CD4-positive, alpha-beta T cell treated with Interferon alpha-2 for 1 hour (primary cell): ENCODE measurements at regions not wholly inside any gene's neighbourhood (a gene's known extent, or its start where the extent isn't known, plus 50 kb on each side); places are given as distances from the start of the nearest gene placed in this dataset.

Source experiments
- DNase-seq, 2 donors: peaks; one replicate each; pipeline ENCODE4 v3.0.0-alpha.2; 2020 to 2022

DNA sequence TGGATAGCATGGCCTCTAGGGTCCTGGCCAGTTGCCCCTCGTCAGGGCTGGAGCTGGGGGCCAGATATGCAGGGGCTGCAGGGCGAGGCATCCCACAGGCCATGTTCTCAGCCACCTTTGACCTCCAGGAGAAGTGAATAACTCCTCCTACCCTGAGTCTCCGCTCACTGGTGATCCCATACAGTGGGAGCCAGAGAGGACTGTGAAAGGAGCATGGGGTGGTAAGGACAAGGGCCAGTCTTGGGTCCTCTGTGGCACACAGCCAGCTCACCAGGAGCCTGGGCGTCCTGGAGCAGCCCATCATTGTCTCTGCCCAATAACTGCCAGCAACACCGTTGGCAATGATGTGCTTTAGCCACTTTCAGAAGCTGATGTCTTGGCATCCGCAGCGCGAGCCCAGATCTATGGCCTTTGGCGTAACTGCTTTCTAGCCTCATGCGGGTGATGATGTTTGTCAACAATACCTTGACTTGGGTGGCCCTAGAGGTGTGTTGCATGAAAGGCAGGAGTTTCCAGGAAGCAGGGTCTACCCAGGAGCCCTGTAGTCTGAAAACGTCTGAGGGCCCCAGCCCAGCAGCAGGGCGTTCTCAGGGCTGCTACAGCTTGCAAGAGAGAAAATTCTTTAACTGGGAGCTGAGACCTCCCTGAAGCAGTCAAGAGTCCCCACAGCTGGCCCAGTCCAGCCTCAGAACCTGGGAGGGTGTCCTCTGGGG lies 61.1 kb upstream of the IQSEC1 start:
- no peak for DNase-seq

DNA sequence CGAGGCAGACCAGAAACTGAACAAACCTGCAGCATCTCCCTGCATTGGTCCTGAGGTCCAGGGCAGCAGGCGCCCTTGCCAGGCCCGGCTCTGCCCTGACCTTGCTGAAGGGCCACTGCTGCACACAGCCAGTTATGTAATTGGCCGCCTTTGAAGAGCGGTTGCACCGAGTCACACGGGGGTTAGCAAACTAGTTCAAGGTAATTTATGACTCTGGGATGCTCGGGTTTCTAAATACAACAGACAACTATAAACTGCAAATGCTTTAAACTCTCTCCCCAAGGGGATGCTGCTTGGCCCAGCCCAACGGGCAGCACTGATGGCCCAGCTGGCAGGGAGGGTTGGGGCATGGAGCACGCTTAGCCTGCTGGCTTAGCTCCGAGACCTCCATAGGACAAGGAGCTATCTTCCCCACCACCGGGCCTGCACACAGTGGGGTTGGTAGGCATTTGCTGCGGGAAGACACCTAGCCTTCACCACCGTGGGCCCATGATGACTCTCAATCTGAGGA lies 60.3 kb upstream of the IQSEC1 start:
- DNase-seq, result no peak

GRCh38 chr3:13132731-13133410 lies 59.6 kb upstream of the IQSEC1 start:
- no peak for DNase-seq

- DNase-seq, result no peak
These were observed 59.1 kb upstream of the IQSEC1 start for GRCh38 chr3:13132281-13132680.

DNA sequence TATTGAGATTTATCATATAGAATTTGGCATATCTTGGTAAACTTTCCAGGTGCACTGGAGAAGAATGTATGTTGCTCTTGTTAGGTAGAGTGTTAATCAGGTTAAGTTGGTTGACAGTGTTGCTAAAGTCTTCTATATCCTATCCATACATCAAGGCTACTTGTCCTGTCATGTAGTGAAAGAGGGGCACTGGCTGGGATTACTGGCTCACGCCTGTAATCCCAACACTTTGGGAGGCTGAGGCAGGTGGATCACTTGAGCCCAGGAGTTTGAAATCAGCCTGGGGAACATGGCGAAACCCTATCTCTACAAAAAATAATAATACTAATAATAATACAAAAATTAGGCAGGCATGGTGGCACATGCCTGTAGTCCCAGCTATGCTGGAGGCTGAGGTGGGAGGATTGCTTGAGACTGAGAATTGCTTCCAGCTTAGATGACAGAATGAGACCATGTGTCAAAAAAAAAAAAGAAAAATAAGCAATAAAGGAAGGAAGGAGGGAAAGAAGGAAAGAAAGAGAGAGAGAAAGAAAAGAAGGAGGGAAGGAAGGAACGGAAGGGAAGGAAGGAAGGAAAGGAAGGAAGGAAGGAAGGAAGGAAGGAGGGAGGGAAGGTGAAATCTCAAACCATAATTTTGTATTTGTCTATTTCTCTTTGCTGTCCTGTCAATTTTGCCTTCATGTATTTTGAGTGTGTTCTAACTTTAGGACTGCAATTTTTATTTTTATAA lies 57.4 kb upstream of the IQSEC1 start:
- no peak for DNase-seq

GRCh38 chr3:13125092-13126015 lies 52.1 kb upstream of the IQSEC1 start:
- DNase-seq, result no peak

DNA sequence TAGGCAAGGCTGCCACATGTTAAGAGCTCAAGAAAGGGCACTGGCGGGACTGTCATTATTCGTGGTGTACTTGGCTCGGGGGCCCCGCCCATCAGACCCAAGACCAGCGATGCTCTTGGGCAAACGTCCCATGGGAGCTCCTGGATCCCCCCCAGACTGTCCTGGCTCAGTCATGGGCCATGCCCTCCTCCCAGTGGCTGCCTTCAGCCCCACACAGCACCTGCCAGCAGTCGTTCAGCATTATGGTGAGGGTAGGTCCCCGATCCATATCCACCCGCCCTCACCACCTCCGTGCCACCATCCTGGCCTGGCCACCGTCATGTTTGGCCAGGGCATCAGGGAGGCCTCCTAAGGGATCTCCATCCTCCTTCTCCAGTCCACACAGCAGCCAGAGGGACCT lies 51.4 kb upstream of the IQSEC1 start:
- DNase-seq, result no peak

DNA sequence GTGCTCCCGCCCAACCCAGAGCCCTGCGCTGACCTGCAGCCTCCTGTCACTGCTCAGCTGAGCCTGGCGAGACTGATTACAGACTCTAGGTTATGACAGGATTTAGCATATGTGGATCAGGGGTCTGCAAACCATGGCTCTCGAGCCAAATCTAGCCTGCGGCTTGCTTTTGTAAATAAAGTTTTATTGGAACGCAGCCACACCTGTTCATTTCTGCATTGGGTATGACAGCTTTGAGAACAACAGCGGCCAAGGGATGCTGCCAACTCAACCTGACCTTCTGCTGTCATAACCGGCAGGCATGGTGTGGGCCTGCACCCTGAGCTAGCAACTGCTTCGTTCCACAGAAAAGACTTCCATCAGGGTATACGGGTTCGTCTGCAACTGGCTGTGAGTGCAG lies 50.5 kb upstream of the IQSEC1 start:
- DNase-seq, result no peak

- no peak for DNase-seq
These were observed 49.9 kb upstream of the IQSEC1 start for GRCh38 chr3:13123013-13123654.
